Coronary artery (tissue), 2 donors: ENCODE measurements at regions not wholly inside any gene's neighbourhood (a gene's known extent, or its start where the extent isn't known, plus 50 kb on each side); places are given as distances from the start of the nearest gene placed in this dataset.
"Not testable (repeated sequence)": the region's sequence is repeated elsewhere in the genome, so short reads cannot be mapped to it uniquely, and the experiment has no call there.

Experiments
- DNase-seq: peaks from one replicate; pipeline ENCODE4 v3.0.0-alpha.2; 2017; ENCODE audit warnings: low spot score
- H3K27ac ChIP-seq, 2 donors: fragments of 200-600 bp; sonication (generic); one replicate each; pipeline ENCODE4 v1.5.1; 2016 to 2019
- H3K4me3 ChIP-seq: fragments of 200-600 bp; sonication (generic); 2 replicates; pipeline ENCODE4 v1.5.1; 2016; ENCODE audit warnings: mild to moderate bottlenecking, moderate library complexity
- TF ChIP-seq, protein P1 (sequence below): fragments of 200-600 bp; sonication (generic); IDR thresholded peaks from one replicate; pipeline ENCODE4 v1.5.1; 2019; ENCODE audit warnings: antibody characterized with exemption

DNA sequence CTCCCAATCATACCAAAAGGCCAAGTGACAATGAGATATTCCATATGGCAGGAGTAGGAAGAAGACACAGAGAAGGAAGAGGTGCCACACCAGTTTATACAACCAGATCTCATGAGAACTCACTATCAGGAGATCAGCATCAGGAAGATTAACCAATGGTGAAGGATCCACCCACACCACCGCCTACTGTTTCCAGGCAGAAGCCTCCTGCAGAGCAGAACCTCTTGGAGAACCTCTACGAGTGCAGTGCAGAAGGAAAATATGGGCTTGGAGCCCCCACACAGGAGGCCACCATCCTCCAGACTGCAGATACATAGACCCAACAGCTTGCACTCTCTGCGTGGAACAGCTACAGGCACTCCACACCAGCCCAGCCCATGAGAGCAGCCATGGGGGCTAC is 264.4 kb downstream of the POTED start:
- not testable (repeated sequence) for H3K4me3 ChIP-seq, DNase-seq, H3K27ac ChIP-seq

DNA sequence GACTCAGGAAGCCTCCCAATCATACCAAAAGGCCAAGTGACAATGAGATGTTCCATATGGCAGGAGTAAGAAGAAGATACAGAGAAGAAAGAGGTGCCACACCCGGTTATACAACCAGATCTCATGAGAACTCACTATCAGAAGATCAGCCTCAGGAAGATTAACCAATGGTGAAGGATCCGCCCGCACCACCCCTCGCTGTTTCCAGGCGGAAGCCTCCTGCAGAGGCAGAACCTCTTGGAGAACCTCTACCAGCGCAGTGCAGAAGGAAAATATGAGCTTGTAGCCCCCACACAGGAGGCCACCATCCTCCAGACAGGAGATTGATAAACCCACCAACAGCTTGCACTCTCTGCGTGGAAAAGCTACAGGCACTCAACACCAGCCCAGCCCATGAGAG is 245.1 kb downstream of the POTED start:
- DNase-seq: no peak
- H3K4me3 ChIP-seq: no peak overlapping the region
- no peak overlapping the region for H3K27ac ChIP-seq
- TF ChIP-seq, protein P1, sequence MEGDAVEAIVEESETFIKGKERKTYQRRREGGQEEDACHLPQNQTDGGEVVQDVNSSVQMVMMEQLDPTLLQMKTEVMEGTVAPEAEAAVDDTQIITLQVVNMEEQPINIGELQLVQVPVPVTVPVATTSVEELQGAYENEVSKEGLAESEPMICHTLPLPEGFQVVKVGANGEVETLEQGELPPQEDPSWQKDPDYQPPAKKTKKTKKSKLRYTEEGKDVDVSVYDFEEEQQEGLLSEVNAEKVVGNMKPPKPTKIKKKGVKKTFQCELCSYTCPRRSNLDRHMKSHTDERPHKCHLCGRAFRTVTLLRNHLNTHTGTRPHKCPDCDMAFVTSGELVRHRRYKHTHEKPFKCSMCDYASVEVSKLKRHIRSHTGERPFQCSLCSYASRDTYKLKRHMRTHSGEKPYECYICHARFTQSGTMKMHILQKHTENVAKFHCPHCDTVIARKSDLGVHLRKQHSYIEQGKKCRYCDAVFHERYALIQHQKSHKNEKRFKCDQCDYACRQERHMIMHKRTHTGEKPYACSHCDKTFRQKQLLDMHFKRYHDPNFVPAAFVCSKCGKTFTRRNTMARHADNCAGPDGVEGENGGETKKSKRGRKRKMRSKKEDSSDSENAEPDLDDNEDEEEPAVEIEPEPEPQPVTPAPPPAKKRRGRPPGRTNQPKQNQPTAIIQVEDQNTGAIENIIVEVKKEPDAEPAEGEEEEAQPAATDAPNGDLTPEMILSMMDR: no peak

DNA sequence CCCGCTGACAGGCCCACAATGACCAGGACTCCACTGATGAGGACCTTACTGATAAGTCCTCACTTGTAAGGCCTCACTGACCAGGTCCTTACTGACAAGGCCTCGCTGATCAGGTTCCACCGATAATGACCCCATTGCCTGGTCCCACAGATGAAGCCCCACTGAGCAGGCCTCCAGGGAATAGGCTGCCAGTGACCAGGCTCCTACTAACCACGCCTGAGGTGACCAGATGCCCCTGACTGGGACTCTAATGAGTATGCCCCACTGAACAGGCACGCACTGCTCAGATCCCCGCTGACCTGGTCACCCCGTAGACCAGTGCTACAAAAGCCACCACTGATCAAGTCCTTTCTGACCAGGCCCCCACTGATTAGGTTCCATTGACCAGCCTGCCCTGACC is 241.2 kb downstream of the POTED start:
- DNase-seq, H3K27ac ChIP-seq, H3K4me3 ChIP-seq: not testable (repeated sequence)

DNA sequence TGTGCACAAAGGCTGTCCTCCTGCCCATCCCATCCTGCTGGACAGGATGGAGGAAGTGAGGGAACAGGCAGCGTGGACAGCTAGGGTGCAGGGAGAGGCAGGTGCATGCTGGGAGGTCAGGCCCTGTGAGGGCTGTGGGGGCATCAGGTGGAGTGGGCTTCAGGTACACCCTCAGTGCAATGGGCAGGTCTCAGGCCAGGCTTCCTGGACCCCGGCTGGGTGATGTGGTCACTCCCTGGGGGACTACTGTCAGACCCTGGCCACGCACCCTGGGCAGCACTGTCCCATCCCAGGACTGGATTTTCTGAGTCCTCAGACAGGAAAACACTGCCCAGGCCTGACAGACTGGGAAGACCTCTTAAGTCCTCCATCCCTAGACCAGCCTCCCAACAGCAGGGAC is 239.9 kb downstream of the POTED start:
- H3K4me3 ChIP-seq, DNase-seq, H3K27ac ChIP-seq: not testable (repeated sequence)

DNA sequence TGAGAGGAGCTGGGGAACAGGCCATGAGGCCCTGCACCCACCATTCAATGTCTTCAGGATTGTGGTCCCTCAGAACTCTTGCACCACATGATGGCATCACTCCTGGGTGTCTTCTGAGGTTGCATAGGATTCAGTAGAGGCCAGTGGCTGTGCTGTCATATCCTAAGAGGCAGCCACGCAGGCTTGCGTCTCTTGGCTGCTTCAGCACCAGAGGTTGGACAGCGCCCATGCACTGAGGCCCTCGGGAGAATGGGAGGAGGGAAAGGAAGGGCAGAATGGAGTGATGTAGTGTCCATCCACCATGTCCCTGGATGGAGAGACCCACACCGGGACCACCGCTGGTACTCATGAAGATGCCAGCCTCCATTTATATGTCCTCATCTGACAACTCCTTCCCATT is 237.1 kb downstream of the POTED start:
- H3K27ac ChIP-seq, DNase-seq, H3K4me3 ChIP-seq: not testable (repeated sequence)

DNA sequence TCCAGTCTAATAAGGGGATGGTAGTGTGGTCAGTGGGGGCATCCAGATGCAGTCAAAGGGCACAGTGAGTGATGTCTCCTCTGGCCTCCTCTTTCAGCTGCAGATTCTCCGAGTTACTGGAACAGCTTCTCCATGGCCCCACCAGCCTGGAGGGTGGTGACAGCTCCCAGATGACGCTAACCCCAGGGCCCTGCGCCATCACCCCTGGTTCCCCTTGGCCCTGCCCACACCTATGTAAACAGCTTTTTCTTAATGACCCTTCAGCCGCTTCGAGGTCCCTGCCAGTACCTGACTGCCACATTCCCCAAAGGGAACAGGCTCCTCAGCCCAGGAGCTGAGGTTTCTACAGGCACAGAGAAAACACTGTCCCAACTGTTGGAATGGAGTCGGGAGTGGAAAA is 235.0 kb downstream of the POTED start:
- DNase-seq, H3K27ac ChIP-seq, H3K4me3 ChIP-seq: not testable (repeated sequence)

DNA sequence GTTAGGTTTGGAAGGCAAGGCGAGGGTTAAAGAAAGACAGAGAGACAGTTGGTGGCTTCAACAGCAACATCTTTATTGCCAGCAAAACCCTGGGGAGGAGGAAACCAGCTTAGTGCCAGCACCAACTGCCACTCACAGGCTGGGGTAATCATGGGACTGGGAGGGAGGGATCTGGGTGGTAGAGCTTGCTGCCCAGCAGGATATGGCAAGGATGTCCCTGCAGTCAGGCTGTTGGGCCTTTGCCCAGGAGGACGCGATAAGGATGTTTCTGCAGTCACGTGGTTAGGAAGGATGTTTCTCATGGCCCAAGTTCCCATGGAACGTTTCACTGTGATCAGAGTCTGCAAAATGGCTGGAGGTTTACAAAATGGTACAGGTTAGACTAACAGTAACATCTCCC is 233.5 kb downstream of the POTED start:
- not testable (repeated sequence) for H3K4me3 ChIP-seq, H3K27ac ChIP-seq, DNase-seq

DNA sequence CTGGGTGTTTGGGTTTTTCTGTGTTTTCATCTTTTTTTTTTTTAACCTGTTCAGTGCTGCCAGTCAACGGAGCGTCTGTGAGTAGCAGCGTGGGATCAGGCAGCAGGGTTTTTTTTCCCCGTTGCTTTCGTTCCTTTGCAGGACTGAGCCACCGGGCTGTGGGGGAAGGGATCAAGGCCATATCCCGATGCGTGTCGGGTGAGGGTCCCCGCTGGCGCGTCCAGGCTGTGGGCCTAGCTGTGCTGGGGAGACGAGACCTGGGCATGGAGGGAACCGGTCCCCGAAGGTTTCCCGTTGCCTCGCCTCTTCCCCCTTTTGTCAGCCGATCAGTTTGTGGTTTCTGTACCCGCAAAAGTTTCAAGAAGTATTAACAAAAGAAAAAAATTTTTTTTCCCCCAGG is 218.1 kb downstream of the POTED start:
- H3K27ac ChIP-seq, DNase-seq, H3K4me3 ChIP-seq: not testable (repeated sequence)

DNA sequence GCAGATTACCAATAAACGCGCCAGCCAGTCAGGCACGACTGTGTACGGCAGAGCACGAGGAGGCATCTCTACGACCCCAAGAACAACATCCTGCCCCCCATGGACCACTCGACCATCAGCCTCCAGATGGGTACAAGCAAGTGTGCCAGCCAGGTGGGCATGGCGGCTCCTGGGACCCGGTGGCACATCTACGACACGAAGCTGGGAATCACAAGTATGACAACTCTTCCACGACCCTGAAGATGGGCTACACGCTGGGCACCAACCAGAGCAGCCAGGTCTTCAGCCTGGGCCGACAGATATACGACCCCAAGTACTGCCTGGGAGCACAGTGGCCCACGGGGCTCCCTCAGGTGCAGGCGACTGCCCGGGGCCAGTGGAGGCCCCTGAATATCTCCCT is 217.6 kb downstream of the POTED start:
- no peak for DNase-seq
- TF ChIP-seq, protein P1: no peak

DNA sequence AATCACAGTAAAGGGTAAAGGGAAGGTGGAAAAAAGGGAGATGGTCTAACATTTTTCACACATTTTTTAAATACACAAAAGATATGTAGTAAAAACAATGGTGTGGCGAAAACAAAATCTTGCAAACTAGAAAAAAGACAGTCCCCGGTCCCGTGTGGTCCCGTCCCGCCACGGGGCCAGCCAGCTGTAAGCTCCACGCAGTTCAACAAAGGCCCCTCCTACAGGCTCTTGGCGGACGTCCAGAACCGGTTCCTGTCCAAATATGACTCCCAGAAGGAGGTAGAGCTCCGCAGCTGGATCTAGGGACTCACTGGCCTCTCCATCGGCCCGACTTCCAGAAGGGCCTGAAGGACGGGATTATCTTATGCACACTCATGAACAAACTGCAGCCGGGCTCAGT is 216.9 kb downstream of the POTED start:
- DNase-seq, H3K27ac ChIP-seq, H3K4me3 ChIP-seq: not testable (repeated sequence)

More for the DNA sequence above, 217.6 kb downstream of the POTED start:
- H3K27ac ChIP-seq: no peak overlapping the region
- no peak overlapping the region for H3K4me3 ChIP-seq

DNA sequence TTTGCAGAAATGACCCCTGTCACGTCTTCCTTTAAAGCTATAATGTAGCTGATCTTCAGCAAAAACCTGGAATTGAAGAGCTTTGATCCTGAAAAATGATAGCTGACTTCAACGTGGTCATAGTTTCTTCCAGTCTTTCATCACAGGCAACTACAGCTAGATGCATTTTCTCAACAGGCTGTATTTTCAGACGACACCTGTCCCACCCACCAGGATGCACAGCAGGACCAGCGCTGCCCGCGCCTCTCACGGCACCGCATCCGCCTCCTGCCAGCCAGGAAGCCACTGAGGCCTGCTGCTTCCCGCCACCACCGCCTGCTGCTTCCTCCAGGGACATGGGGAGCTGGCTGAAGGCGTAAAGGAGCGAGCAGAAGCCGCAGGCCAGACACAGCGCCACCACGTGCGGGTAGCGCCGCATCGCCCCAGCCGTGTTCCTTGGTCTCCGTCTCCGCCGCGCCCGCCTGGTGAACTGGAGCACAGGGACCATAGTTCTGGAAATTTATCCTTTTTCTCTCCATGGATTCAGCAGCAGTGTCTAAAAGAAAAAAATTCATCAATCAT is 215.7 kb downstream of the POTED start:
- H3K27ac ChIP-seq, H3K4me3 ChIP-seq, DNase-seq: not testable (repeated sequence)

DNA sequence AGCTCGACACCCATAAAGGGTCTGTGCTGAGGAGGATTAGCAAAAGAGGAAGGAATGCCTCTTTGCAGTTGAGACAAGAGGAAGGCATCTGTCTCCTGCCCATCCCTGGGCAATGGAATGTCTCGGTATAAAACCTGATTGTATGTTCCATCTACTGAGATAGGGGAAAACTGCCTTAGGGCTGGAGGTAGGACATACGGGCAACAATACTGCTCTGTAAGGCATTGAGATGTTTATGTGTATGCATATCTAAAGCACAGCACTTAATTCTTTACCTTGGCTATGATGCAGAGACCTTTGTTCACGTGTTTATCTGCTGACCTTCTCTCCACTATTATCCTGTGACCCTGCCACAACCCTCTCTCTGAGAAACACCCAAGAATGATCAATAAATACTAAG is 210.7 kb downstream of the POTED start:
- H3K27ac ChIP-seq, H3K4me3 ChIP-seq, DNase-seq: not testable (repeated sequence)

DNA sequence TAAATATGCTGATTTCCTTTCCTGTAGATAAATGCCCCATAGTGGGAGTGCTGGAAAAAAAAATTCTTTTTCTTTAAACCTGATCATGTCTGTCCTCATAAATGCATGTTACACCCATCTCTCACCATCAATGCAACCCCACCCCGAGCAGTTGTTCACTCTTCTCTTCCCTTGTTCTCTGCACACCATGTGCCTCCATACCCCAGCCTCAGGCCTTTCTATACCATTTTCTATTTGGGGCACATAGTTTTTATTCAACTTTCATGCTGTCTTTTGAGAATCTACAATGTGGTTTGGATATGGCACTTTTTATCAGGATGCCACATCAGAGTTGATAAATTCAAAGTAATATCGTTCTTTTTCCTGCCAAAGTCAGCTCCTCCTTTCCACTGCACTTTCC is 202.6 kb downstream of the POTED start:
- H3K4me3 ChIP-seq, H3K27ac ChIP-seq, DNase-seq: not testable (repeated sequence)

DNA sequence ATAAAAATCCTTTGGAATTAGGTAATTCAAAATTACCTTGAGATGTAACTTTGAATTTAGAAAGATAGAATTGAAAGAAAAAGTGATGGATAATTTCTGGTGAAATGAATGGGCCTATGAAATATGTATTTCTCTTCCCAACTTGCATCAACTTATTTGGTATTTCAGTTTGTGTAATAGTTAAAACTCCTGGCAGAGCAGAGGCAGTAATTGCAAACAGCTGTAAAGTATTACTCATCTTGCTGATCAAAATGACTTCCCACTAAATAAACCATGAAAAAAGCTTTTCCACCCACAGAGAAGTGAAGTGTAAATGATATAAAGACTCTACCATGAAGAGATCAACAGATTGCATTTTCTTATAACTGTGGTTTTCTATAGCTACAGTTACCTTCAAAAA is 201.0 kb downstream of the POTED start:
- not testable (repeated sequence) for H3K4me3 ChIP-seq, DNase-seq, H3K27ac ChIP-seq

DNA sequence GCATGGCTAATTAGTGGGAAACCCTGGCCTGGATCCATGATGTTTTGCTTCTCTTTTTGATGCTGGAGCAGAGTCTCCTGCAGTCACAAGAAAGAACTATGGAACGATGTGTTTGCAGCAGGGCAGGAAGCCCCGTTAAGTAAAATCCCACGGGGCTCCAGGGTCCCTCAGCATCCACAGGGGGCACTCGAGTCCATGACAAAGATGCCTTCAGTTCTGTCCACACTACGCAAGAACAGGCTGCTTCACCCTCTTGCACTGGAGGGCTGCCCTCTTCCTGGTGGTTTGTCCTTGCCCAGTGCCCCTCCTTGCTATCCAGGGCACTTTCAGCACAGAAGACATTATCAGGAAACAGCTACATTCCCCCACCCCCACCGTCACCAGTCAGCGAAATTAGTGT is 196.9 kb downstream of the POTED start:
- DNase-seq: not testable (repeated sequence)

DNA sequence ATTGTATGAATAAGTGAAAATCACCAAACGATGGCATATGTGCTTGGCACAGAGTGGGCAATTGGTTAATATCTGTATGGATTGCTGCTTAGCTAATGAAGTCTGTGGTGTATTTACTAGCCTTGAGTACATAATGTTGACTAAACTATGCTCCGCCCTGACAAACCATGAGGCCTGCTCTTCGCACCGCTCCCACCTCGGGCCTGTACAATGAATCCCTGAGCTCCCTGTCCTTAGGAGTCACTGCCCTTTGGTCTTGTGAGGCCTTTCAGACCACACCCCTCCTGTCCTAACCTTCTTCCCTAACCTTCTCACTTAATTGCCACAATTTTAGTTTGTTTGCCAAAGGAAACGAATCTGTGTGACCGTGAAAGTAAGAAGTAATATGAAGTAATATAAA is 193.2 kb downstream of the POTED start:
- H3K27ac ChIP-seq, DNase-seq, H3K4me3 ChIP-seq: not testable (repeated sequence)

More for the DNA sequence above, 196.9 kb downstream of the POTED start:
- not testable (repeated sequence) for H3K4me3 ChIP-seq, H3K27ac ChIP-seq
